ENCODE measurements at regions not wholly inside any gene's neighbourhood (a gene's known extent, or its start where the extent isn't known, plus 50 kb on each side); places are given as distances from the start of the nearest gene placed in this dataset.

- Histone ChIP-seq H3K4me3 (ENCODE audit: low read depth, low read length) (no peak overlapping the region), H3K27me3 (ENCODE audit: control insufficient read depth, insufficient read depth, low read length) (no peaks in the 10 kb centered on the region), H3K36me3 (ENCODE audit: control insufficient read depth, insufficient read depth, low read length) (no peaks in the 10 kb centered on the region)
- ChIA-PET POLR2A (no interaction called here), CTCF (interaction anchor here (0.6 to 3.4 kb wide), 27 partner anchors 10 to 1714 kb away, joined by 3 to 17 read pairs (median 3); partner anchors contain the start of gene PBX1)
- DNase-seq (ENCODE audit: low read depth) = no peak
- peak; percentile 77 for TF ChIP-seq CTCF (IDR thresholded peaks at IDR 0.05; ENCODE audit: insufficient read depth, low read depth, low read length)
These were observed 283.1 kb downstream of the LMX1A start for GRCh38 chr1:165073185-165074007.

GRCh38 chr1:165070675-165071074, 285.8 kb downstream of the LMX1A start:
- TF ChIP-seq CTCF (IDR thresholded peaks at IDR 0.05; ENCODE audit: insufficient read depth, low read depth, low read length) = no peak
- DNase-seq (ENCODE audit: low read depth) = no peak
- ChIA-PET CTCF (interaction anchor here (0.7 to 1.8 kb wide), 2 partner anchors 1535 to 1542 kb away, joined by 3 to 7 read pairs; no protein-coding TSS in a partner anchor), POLR2A (no interaction called here)
- Histone ChIP-seq H3K27me3 (ENCODE audit: control insufficient read depth, insufficient read depth, low read length) (no peaks in the 10 kb centered on the region), H3K4me3 (ENCODE audit: low read depth, low read length) (no peak overlapping the region), H3K36me3 (ENCODE audit: control insufficient read depth, insufficient read depth, low read length) (no peaks in the 10 kb centered on the region)

GRCh38 chr1:165069829-165070228, 286.7 kb downstream of the LMX1A start:
- Histone ChIP-seq H3K27me3 (ENCODE audit: control insufficient read depth, insufficient read depth, low read length) (no peaks in the 10 kb centered on the region), H3K36me3 (ENCODE audit: control insufficient read depth, insufficient read depth, low read length) (no peaks in the 10 kb centered on the region), H3K4me3 (ENCODE audit: low read depth, low read length) (no peak overlapping the region)
- no peak for DNase-seq (ENCODE audit: low read depth)
- CTCF ChIA-PET = no interaction called here
- POLR2A ChIA-PET = no interaction called here
- TF ChIP-seq CTCF (IDR thresholded peaks at IDR 0.05; ENCODE audit: insufficient read depth, low read depth, low read length) = no peak

GRCh38 chr1:165068741-165069140, 287.8 kb downstream of the LMX1A start:
- no peaks in the 10 kb centered on the region for H3K27me3 ChIP-seq (ENCODE audit: control insufficient read depth, insufficient read depth, low read length)
- H3K36me3 ChIP-seq (ENCODE audit: control insufficient read depth, insufficient read depth, low read length) = no peaks in the 10 kb centered on the region
- POLR2A ChIA-PET = no interaction called here
- TF ChIP-seq CTCF (IDR thresholded peaks at IDR 0.05; ENCODE audit: insufficient read depth, low read depth, low read length) = no peak
- CTCF ChIA-PET = no interaction called here
- DNase-seq (ENCODE audit: low read depth) = no peak
- H3K4me3 ChIP-seq (ENCODE audit: low read depth, low read length) = no peak overlapping the region

GRCh38 chr1:165067829-165068228, 288.7 kb downstream of the LMX1A start:
- H3K4me3 ChIP-seq (ENCODE audit: low read depth, low read length) = no peak overlapping the region
- no peak for DNase-seq (ENCODE audit: low read depth)
- no peaks in the 10 kb centered on the region for H3K27me3 ChIP-seq (ENCODE audit: control insufficient read depth, insufficient read depth, low read length)
- POLR2A ChIA-PET = no interaction called here
- TF ChIP-seq CTCF (IDR thresholded peaks at IDR 0.05; ENCODE audit: insufficient read depth, low read depth, low read length) = no peak
- CTCF ChIA-PET = interaction anchor here (1.1 kb wide), 1 partner anchor 8 kb away, joined by 3 read pairs; no protein-coding TSS in a partner anchor
- no peaks in the 10 kb centered on the region for H3K36me3 ChIP-seq (ENCODE audit: control insufficient read depth, insufficient read depth, low read length)

Measured in BJ (cell line).